ENCODE measurements at regions not wholly inside any gene's neighbourhood (a gene's known extent, or its start where the extent isn't known, plus 50 kb on each side); places are given as distances from the start of the nearest gene placed in this dataset.

DNA sequence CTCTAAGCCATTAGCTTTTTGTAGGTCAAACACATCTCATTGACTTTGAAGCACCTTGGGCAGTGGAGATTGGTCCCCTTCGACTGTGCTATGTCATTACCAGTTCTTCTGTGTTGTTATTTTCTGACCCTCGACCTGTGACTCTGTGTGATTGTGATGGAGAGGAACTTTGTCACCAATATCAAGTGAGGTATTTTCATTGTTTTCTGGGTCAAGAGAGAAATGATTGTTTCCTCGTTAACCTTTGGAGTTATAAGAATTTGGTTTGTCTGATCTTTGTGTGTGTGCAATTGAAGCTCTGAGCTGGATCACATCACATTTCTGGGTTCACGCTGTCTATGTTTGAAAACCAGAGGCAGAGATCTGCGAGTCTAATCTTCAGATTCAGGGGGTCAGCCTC lies 432.2 kb upstream of the KLF6 start (continued):
- TF ChIP-seq, protein P1, sequence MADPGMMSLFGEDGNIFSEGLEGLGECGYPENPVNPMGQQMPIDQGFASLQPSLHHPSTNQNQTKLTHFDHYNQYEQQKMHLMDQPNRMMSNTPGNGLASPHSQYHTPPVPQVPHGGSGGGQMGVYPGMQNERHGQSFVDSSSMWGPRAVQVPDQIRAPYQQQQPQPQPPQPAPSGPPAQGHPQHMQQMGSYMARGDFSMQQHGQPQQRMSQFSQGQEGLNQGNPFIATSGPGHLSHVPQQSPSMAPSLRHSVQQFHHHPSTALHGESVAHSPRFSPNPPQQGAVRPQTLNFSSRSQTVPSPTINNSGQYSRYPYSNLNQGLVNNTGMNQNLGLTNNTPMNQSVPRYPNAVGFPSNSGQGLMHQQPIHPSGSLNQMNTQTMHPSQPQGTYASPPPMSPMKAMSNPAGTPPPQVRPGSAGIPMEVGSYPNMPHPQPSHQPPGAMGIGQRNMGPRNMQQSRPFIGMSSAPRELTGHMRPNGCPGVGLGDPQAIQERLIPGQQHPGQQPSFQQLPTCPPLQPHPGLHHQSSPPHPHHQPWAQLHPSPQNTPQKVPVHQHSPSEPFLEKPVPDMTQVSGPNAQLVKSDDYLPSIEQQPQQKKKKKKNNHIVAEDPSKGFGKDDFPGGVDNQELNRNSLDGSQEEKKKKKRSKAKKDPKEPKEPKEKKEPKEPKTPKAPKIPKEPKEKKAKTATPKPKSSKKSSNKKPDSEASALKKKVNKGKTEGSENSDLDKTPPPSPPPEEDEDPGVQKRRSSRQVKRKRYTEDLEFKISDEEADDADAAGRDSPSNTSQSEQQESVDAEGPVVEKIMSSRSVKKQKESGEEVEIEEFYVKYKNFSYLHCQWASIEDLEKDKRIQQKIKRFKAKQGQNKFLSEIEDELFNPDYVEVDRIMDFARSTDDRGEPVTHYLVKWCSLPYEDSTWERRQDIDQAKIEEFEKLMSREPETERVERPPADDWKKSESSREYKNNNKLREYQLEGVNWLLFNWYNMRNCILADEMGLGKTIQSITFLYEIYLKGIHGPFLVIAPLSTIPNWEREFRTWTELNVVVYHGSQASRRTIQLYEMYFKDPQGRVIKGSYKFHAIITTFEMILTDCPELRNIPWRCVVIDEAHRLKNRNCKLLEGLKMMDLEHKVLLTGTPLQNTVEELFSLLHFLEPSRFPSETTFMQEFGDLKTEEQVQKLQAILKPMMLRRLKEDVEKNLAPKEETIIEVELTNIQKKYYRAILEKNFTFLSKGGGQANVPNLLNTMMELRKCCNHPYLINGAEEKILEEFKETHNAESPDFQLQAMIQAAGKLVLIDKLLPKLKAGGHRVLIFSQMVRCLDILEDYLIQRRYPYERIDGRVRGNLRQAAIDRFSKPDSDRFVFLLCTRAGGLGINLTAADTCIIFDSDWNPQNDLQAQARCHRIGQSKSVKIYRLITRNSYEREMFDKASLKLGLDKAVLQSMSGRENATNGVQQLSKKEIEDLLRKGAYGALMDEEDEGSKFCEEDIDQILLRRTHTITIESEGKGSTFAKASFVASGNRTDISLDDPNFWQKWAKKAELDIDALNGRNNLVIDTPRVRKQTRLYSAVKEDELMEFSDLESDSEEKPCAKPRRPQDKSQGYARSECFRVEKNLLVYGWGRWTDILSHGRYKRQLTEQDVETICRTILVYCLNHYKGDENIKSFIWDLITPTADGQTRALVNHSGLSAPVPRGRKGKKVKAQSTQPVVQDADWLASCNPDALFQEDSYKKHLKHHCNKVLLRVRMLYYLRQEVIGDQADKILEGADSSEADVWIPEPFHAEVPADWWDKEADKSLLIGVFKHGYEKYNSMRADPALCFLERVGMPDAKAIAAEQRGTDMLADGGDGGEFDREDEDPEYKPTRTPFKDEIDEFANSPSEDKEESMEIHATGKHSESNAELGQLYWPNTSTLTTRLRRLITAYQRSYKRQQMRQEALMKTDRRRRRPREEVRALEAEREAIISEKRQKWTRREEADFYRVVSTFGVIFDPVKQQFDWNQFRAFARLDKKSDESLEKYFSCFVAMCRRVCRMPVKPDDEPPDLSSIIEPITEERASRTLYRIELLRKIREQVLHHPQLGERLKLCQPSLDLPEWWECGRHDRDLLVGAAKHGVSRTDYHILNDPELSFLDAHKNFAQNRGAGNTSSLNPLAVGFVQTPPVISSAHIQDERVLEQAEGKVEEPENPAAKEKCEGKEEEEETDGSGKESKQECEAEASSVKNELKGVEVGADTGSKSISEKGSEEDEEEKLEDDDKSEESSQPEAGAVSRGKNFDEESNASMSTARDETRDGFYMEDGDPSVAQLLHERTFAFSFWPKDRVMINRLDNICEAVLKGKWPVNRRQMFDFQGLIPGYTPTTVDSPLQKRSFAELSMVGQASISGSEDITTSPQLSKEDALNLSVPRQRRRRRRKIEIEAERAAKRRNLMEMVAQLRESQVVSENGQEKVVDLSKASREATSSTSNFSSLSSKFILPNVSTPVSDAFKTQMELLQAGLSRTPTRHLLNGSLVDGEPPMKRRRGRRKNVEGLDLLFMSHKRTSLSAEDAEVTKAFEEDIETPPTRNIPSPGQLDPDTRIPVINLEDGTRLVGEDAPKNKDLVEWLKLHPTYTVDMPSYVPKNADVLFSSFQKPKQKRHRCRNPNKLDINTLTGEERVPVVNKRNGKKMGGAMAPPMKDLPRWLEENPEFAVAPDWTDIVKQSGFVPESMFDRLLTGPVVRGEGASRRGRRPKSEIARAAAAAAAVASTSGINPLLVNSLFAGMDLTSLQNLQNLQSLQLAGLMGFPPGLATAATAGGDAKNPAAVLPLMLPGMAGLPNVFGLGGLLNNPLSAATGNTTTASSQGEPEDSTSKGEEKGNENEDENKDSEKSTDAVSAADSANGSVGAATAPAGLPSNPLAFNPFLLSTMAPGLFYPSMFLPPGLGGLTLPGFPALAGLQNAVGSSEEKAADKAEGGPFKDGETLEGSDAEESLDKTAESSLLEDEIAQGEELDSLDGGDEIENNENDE (IDR thresholded peaks at IDR 0.05; ENCODE audit: low read depth, low read length), result no peak
- TF ChIP-seq, protein P2, sequence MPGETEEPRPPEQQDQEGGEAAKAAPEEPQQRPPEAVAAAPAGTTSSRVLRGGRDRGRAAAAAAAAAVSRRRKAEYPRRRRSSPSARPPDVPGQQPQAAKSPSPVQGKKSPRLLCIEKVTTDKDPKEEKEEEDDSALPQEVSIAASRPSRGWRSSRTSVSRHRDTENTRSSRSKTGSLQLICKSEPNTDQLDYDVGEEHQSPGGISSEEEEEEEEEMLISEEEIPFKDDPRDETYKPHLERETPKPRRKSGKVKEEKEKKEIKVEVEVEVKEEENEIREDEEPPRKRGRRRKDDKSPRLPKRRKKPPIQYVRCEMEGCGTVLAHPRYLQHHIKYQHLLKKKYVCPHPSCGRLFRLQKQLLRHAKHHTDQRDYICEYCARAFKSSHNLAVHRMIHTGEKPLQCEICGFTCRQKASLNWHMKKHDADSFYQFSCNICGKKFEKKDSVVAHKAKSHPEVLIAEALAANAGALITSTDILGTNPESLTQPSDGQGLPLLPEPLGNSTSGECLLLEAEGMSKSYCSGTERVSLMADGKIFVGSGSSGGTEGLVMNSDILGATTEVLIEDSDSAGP (CRISPR knock-in tag; IDR thresholded peaks at IDR 0.05), result no peak
- TF ChIP-seq U2AF2 (optimal IDR thresholded peaks at IDR 0.05; ENCODE audit: low read depth, low read length), result no peak
- no peak for TF ChIP-seq SRSF3 (IDR thresholded peaks at IDR 0.05; ENCODE audit: insufficient read depth, low read length)

All from K562 (cell line).